ENCODE measurements at regions not wholly inside any gene's neighbourhood (a gene's known extent, or its start where the extent isn't known, plus 50 kb on each side); places are given as distances from the start of the nearest gene placed in this dataset.
"Not testable (repeated sequence)": the region's sequence is repeated elsewhere in the genome, so short reads cannot be mapped to it uniquely, and the experiment has no call there.

- ChIA-PET CTCF (no interaction called here), POLR2A (ENCODE audit: low non-redundant PET) (no interaction called here)
- no peak for TF ChIP-seq EZH2 (IDR thresholded peaks at IDR 0.05; ENCODE audit: borderline replicate concordance, low read depth, low read length, poor library complexity, severe bottlenecking)
- TF ChIP-seq CTCF (conservative IDR thresholded peaks at IDR 0.05; ENCODE audit: low read depth, low read length): no peak
- Histone ChIP-seq H3K4me3 (ENCODE audit: low read depth, low read length, poor library complexity, severe bottlenecking) (no peak overlapping the region), H3K27me3 (replicated peaks; ENCODE audit: insufficient read depth, low read depth, low read length, poor library complexity) (no peaks in the 10 kb centered on the region), H3K36me3 (ENCODE audit: insufficient read depth, low read length, poor library complexity, severe bottlenecking) (no peaks in the 10 kb centered on the region), H3K4me1 (ENCODE audit: insufficient read depth, low read length, poor library complexity, severe bottlenecking) (no peaks in the 10 kb centered on the region), H3K27ac (ENCODE audit: low read depth, low read length, poor library complexity, severe bottlenecking) (no peak overlapping the region), H3K9me3 (ENCODE audit: low read depth, low read length, poor library complexity, severe bottlenecking) (no peaks in the 10 kb centered on the region)
- no TSS peak for BruUV-seq (replicated peaks)
- DNase-seq (ENCODE audit: low spot score): no peak
- intact Hi-C loops (cut with micrococcal nuclease; ENCODE audit: unreplicated experiment): no loop called here
Measured at GRCh38 chr10:80964179-80964578, 426.5 kb downstream of the SH2D4B start.

GRCh38 chr10:80964955-80965614, 427.4 kb downstream of the SH2D4B start:
- Histone ChIP-seq H3K27ac (ENCODE audit: low read depth, low read length, poor library complexity, severe bottlenecking) (no peak overlapping the region), H3K27me3 (replicated peaks; ENCODE audit: insufficient read depth, low read depth, low read length, poor library complexity) (no peaks in the 10 kb centered on the region), H3K4me3 (ENCODE audit: low read depth, low read length, poor library complexity, severe bottlenecking) (no peak overlapping the region), H3K4me1 (ENCODE audit: insufficient read depth, low read length, poor library complexity, severe bottlenecking) (no peaks in the 10 kb centered on the region), H3K36me3 (ENCODE audit: insufficient read depth, low read length, poor library complexity, severe bottlenecking) (no peaks in the 10 kb centered on the region), H3K9me3 (ENCODE audit: low read depth, low read length, poor library complexity, severe bottlenecking) (no peaks in the 10 kb centered on the region)
- BruUV-seq (replicated peaks): no TSS peak
- no peak for DNase-seq (ENCODE audit: low spot score)
- CTCF ChIA-PET: no interaction called here
- intact Hi-C loops (cut with micrococcal nuclease; ENCODE audit: unreplicated experiment): no loop called here
- POLR2A ChIA-PET (ENCODE audit: low non-redundant PET): no interaction called here
- TF ChIP-seq EZH2 (IDR thresholded peaks at IDR 0.05; ENCODE audit: borderline replicate concordance, low read depth, low read length, poor library complexity, severe bottlenecking) (no peak), CTCF (conservative IDR thresholded peaks at IDR 0.05; ENCODE audit: low read depth, low read length) (no peak)

- BruUV-seq (replicated peaks): no TSS peak
- Histone ChIP-seq H3K27ac (ENCODE audit: low read depth, low read length, poor library complexity, severe bottlenecking) (no peak overlapping the region), H3K36me3 (ENCODE audit: insufficient read depth, low read length, poor library complexity, severe bottlenecking) (no peaks in the 10 kb centered on the region), H3K4me3 (ENCODE audit: low read depth, low read length, poor library complexity, severe bottlenecking) (no peak overlapping the region), H3K4me1 (ENCODE audit: insufficient read depth, low read length, poor library complexity, severe bottlenecking) (no peaks in the 10 kb centered on the region), H3K27me3 (replicated peaks; ENCODE audit: insufficient read depth, low read depth, low read length, poor library complexity) (no peaks in the 10 kb centered on the region), H3K9me3 (ENCODE audit: low read depth, low read length, poor library complexity, severe bottlenecking) (no peaks in the 10 kb centered on the region)
- TF ChIP-seq CTCF (conservative IDR thresholded peaks at IDR 0.05; ENCODE audit: low read depth, low read length) (no peak), EZH2 (IDR thresholded peaks at IDR 0.05; ENCODE audit: borderline replicate concordance, low read depth, low read length, poor library complexity, severe bottlenecking) (no peak)
- ChIA-PET POLR2A (ENCODE audit: low non-redundant PET) (no interaction called here), CTCF (no interaction called here)
- intact Hi-C loops (cut with micrococcal nuclease; ENCODE audit: unreplicated experiment): no loop called here
- DNase-seq (ENCODE audit: low spot score): no peak
Measured at GRCh38 chr10:80966326-80966986, 428.8 kb downstream of the SH2D4B start.

- H3K36me3 ChIP-seq (ENCODE audit: insufficient read depth, low read length, poor library complexity, severe bottlenecking); intact Hi-C loops (cut with micrococcal nuclease; ENCODE audit: unreplicated experiment); H3K4me3 ChIP-seq (ENCODE audit: low read depth, low read length, poor library complexity, severe bottlenecking); CTCF ChIA-PET; H3K27me3 ChIP-seq (replicated peaks; ENCODE audit: insufficient read depth, low read depth, low read length, poor library complexity); BruUV-seq (replicated peaks); H3K27ac ChIP-seq (ENCODE audit: low read depth, low read length, poor library complexity, severe bottlenecking); DNase-seq (ENCODE audit: low spot score); POLR2A ChIA-PET (ENCODE audit: low non-redundant PET); H3K9me3 ChIP-seq (ENCODE audit: low read depth, low read length, poor library complexity, severe bottlenecking); H3K4me1 ChIP-seq (ENCODE audit: insufficient read depth, low read length, poor library complexity, severe bottlenecking): not testable (repeated sequence)
Measured at GRCh38 chr10:80967357-80967756, 429.7 kb downstream of the SH2D4B start.

All from A673 (cell line).